ENCODE measurements at regions not wholly inside any gene's neighbourhood (a gene's known extent, or its start where the extent isn't known, plus 50 kb on each side); places are given as distances from the start of the nearest gene placed in this dataset.

- Histone ChIP-seq H3K36me3 (no peaks in the 10 kb centered on the region), H3K27me3 (no peaks in the 10 kb centered on the region), H3K27ac (no peak overlapping the region), H3K4me3 (no peak overlapping the region), H3K9me3 (no peaks in the 10 kb centered on the region), H3K4me1 (no peaks in the 10 kb centered on the region)
- intact Hi-C loops (cut with DNase I) = no loop called here
- ATAC-seq = no peak
- no peak for DNase-seq
- TF ChIP-seq CTCF (IDR thresholded peaks at IDR 0.05) = no peak
These were observed 955.1 kb upstream of the TMEM132C start for GRCh38 chr12:127311720-127312364.

- intact Hi-C loops (cut with DNase I) = no loop called here
- no peak for DNase-seq
- Histone ChIP-seq H3K4me1 (no peaks in the 10 kb centered on the region), H3K27ac (no peak overlapping the region), H3K4me3 (no peak overlapping the region), H3K27me3 (no peaks in the 10 kb centered on the region), H3K36me3 (no peaks in the 10 kb centered on the region), H3K9me3 (no peaks in the 10 kb centered on the region)
- ATAC-seq = no peak
- no peak for TF ChIP-seq CTCF (IDR thresholded peaks at IDR 0.05)
These were observed 942.3 kb upstream of the TMEM132C start for GRCh38 chr12:127324681-127325080.

DNA sequence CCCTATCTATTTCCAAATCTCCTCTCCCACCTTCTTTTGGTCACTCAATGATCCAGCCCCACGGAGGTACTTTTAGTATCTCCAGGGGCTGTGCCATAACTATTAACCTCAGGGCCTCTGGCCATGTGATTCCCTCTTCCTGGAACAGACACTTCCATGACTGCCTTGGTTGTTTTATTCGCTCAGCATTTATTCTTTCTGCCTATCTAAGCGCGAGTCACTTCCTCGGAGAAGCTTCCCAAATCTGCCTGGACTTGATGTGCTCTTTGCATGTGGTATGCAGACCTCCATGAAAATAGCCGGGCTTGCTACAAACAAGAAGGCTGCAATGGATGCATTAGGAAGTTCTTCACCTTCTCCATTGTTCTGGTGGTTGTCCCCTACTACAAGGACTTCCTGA is 939.0 kb upstream of the TMEM132C start:
- no peak overlapping the region for H3K27ac ChIP-seq
- no peak for TF ChIP-seq CTCF (IDR thresholded peaks at IDR 0.05)
- H3K9me3 ChIP-seq = no peaks in the 10 kb centered on the region
- DNase-seq (no peak), ATAC-seq (no peak)
- intact Hi-C loops (cut with DNase I) = no loop called here
- H3K4me1 ChIP-seq = no peaks in the 10 kb centered on the region
- H3K27me3 ChIP-seq = no peaks in the 10 kb centered on the region
- H3K36me3 ChIP-seq = no peaks in the 10 kb centered on the region
- H3K4me3 ChIP-seq = no peak overlapping the region

DNA sequence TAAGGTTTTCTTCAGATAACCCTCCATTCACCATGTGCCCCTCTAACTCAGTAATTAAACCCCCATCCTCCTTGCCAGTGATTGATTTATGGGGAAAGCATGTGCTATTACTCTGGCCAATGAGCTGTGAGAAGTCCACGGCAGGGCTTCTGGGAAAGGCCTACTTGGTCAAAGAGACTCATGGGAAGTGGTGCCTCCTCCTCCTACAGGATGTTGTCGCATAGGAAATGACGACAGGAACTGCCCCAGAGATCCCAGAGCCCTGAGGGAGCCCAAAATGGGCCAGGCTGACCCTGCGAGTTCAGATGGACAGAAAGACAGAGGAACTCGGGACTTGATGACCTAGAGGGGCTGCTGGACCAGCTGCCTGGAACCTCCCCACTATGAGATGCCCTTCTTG is 938.1 kb upstream of the TMEM132C start:
- Histone ChIP-seq H3K27me3 (no peaks in the 10 kb centered on the region), H3K9me3 (no peaks in the 10 kb centered on the region), H3K36me3 (no peaks in the 10 kb centered on the region), H3K4me3 (no peak overlapping the region), H3K27ac (no peak overlapping the region), H3K4me1 (no peaks in the 10 kb centered on the region)
- ATAC-seq (no peak), DNase-seq (no peak)
- intact Hi-C loops (cut with DNase I) = no loop called here
- no peak for TF ChIP-seq CTCF (IDR thresholded peaks at IDR 0.05)

- H3K36me3 ChIP-seq = no peaks in the 10 kb centered on the region
- no peak overlapping the region for H3K4me3 ChIP-seq
- no peak for TF ChIP-seq CTCF (IDR thresholded peaks at IDR 0.05)
- no peak overlapping the region for H3K27ac ChIP-seq
- no peak for ATAC-seq
- intact Hi-C loops (cut with DNase I) = no loop called here
- H3K4me1 ChIP-seq = no peaks in the 10 kb centered on the region
- no peaks in the 10 kb centered on the region for H3K9me3 ChIP-seq
- no peak for DNase-seq
- H3K27me3 ChIP-seq = no peaks in the 10 kb centered on the region
These were observed 932.6 kb upstream of the TMEM132C start for GRCh38 chr12:127334365-127334764.

Measured in upper lobe of right lung (tissue), 1 donor.